PC-9 (cell line): ENCODE measurements at regions not wholly inside any gene's neighbourhood (a gene's known extent, or its start where the extent isn't known, plus 50 kb on each side); places are given as distances from the start of the nearest gene placed in this dataset.

Experiments
- BruUV-seq: library from RNA; stranded (reverse); fragments of 400-500 nt; replicated peaks from 2 replicates; lab custom pipeline; 2021; lab: Mats Ljungman, UMichigan
- CTCF ChIA-PET: fragments of 300-600 bp; sonication (Branson Sonifier 250); formaldehyde crosslinking; loops from one replicate; lab custom pipeline; 2022; ENCODE audit warnings: antibody characterized with exemption; lab: Charles Lee
- POLR2A ChIA-PET: fragments of 300-600 bp; sonication (Branson Sonifier 250); formaldehyde crosslinking; loops from one replicate; lab custom pipeline; 2022; ENCODE audit warnings: antibody characterized with exemption; ENCODE audit not compliant: unreplicated experiment; lab: Charles Lee
- DNase-seq, 2 experiments: peaks; one replicate each; pipeline versions ENCODE4 v3.0.0 to v3.0.0-alpha.2; 2015 to 2022; ENCODE audit warnings: mixed read lengths in 1 of 2
- H2AFZ ChIP-seq: fragments of 200-600 bp; sonication (generic); 2 replicates; pipeline ENCODE4 v1.8.1; 2017; ENCODE audit warnings: antibody characterized with exemption
- H3F3A ChIP-seq: fragments of 200-600 bp; sonication (generic); 2 replicates; pipeline ENCODE4 v1.8.1; 2017; ENCODE audit warnings: antibody characterized with exemption, mild to moderate bottlenecking, low read depth; ENCODE audit not compliant: insufficient read depth
- H3K27ac ChIP-seq: fragments of 200-600 bp; sonication (generic); 2 replicates; pipeline ENCODE4 v1.6.1; 2016; ENCODE audit warnings: mixed run types
- H3K27me3 ChIP-seq: fragments of 200-600 bp; sonication (generic); 2 replicates; pipeline ENCODE4 v1.6.1; 2016; ENCODE audit warnings: low read depth, mixed run types; ENCODE audit not compliant: insufficient read depth
- H3K36me3 ChIP-seq: fragments of 200-600 bp; sonication (generic); 2 replicates; pipeline ENCODE4 v1.6.1; 2016; ENCODE audit warnings: low read depth, mixed run types
- H3K4me1 ChIP-seq: fragments of 200-600 bp; sonication (generic); replicated peaks from 2 replicates; pipeline ENCODE4 v1.6.1; 2016; ENCODE audit warnings: mixed run types; ENCODE audit not compliant: insufficient read depth
- H3K4me2 ChIP-seq: fragments of 200-600 bp; sonication (generic); 2 replicates; pipeline ENCODE4 v1.6.1; 2017; ENCODE audit warnings: mixed run types
- H3K4me3 ChIP-seq: fragments of 200-600 bp; sonication (generic); 2 replicates; pipeline ENCODE4 v1.6.1; 2016; ENCODE audit warnings: mixed run types
- H3K79me2 ChIP-seq: fragments of 200-600 bp; sonication (generic); 2 replicates; pipeline ENCODE4 v1.6.1; 2017; ENCODE audit warnings: low read depth, mixed run types
- H3K9me2 ChIP-seq: fragments of 200-600 bp; sonication (generic); 2 replicates; pipeline ENCODE4 v1.8.1; 2017; ENCODE audit warnings: mild to moderate bottlenecking; ENCODE audit not compliant: insufficient read depth
- H3K9me3 ChIP-seq: fragments of 200-600 bp; sonication (generic); 2 replicates; pipeline ENCODE4 v1.8.1; 2016; ENCODE audit warnings: low read depth; ENCODE audit not compliant: insufficient read depth
- H4K20me1 ChIP-seq: fragments of 200-600 bp; sonication (generic); 2 replicates; pipeline ENCODE4 v1.8.1; 2017; ENCODE audit not compliant: insufficient read depth
- CTCF ChIP-seq: fragments of 200-600 bp; sonication (generic); conservative IDR thresholded peaks from 2 replicates; pipeline ENCODE4 v1.6.1; 2017; ENCODE audit warnings: mixed run types, antibody characterized with exemption, mild to moderate bottlenecking, moderate library complexity
- EZH2 ChIP-seq: fragments of 200-600 bp; sonication (generic); IDR thresholded peaks from 2 replicates; pipeline ENCODE4 v1.8.0; 2017; ENCODE audit warnings: antibody characterized with exemption, low read depth
- intact Hi-C: fragments of 100-400 bp; cut with micrococcal nuclease; formaldehyde crosslinking; loops from one replicate; pipeline ENCODE4 v1.10.0; 2022; ENCODE audit not compliant: unreplicated experiment

- CTCF ChIA-PET = no interaction called here
- H3K9me2 ChIP-seq = no peaks in the 10 kb centered on the region
- H2AFZ ChIP-seq = no peak overlapping the region
- H3F3A ChIP-seq = no peaks in the 10 kb centered on the region
- H3K9me3 ChIP-seq = no peaks in the 10 kb centered on the region
- H3K4me1 ChIP-seq = no peaks in the 10 kb centered on the region
- BruUV-seq = no TSS peak
- no peaks in the 10 kb centered on the region for H3K79me2 ChIP-seq
- no peak for TF ChIP-seq EZH2
- TF ChIP-seq CTCF = no peak
- H3K4me2 ChIP-seq = no peak overlapping the region
- POLR2A ChIA-PET = no interaction called here
- no peak overlapping the region for H3K27ac ChIP-seq
- no peak overlapping the region for H3K4me3 ChIP-seq
- no peaks in the 10 kb centered on the region for H3K27me3 ChIP-seq
- H3K36me3 ChIP-seq = no peaks in the 10 kb centered on the region; the same call in 1 of the 2 replicates
- intact Hi-C loops = no loop called here
- H4K20me1 ChIP-seq = no peaks in the 10 kb centered on the region
- DNase-seq = no peak
Observed at GRCh38 chr15:95726891-95727290, 603.6 kb upstream of the NR2F2 start.

- intact Hi-C loops = no loop called here
- POLR2A ChIA-PET = no interaction called here
- Histone ChIP-seq H3F3A (no peaks in the 10 kb centered on the region), H3K4me3 (no peak overlapping the region), H2AFZ (no peak overlapping the region), H4K20me1 (no peaks in the 10 kb centered on the region), H3K36me3 (no peaks in the 10 kb centered on the region), H3K9me3 (no peaks in the 10 kb centered on the region), H3K4me2 (no peak overlapping the region), H3K27me3 (no peaks in the 10 kb centered on the region), H3K9me2 (no peaks in the 10 kb centered on the region), H3K4me1 (no peaks in the 10 kb centered on the region), H3K27ac (no peak overlapping the region), H3K79me2 (no peaks in the 10 kb centered on the region)
- no peak for DNase-seq
- BruUV-seq = no TSS peak
- CTCF ChIA-PET = no interaction called here
- TF ChIP-seq EZH2 (no peak), CTCF (no peak)
Observed at GRCh38 chr15:95733931-95734330, 596.6 kb upstream of the NR2F2 start.

- H4K20me1 ChIP-seq = no peaks in the 10 kb centered on the region
- no peaks in the 10 kb centered on the region for H3K9me2 ChIP-seq
- no peak overlapping the region for H3K27ac ChIP-seq
- no peak for TF ChIP-seq EZH2
- TF ChIP-seq CTCF = no peak
- intact Hi-C loops = no loop called here
- H3K4me3 ChIP-seq = no peak overlapping the region
- H3K4me2 ChIP-seq = no peak overlapping the region
- H2AFZ ChIP-seq = no peak overlapping the region
- H3K27me3 ChIP-seq = no peaks in the 10 kb centered on the region
- BruUV-seq = no TSS peak
- POLR2A ChIA-PET = no interaction called here
- H3F3A ChIP-seq = no peaks in the 10 kb centered on the region
- H3K79me2 ChIP-seq = no peaks in the 10 kb centered on the region
- DNase-seq = peak in 1 of 2 experiments; percentile 16
- CTCF ChIA-PET = interaction anchor here (0.7 kb wide), 1 partner anchor 125 kb away, joined by 5 read pairs; no protein-coding TSS in a partner anchor
- H3K9me3 ChIP-seq = no peaks in the 10 kb centered on the region
- H3K36me3 ChIP-seq = no peaks in the 10 kb centered on the region
- H3K4me1 ChIP-seq = no peaks in the 10 kb centered on the region
Observed at GRCh38 chr15:95734422-95735316, 595.8 kb upstream of the NR2F2 start.
